ENCODE measurements at regions not wholly inside any gene's neighbourhood (a gene's known extent, or its start where the extent isn't known, plus 50 kb on each side); places are given as distances from the start of the nearest gene placed in this dataset.

GRCh38 chr2:103986001-103986400 lies 867.9 kb upstream of the POU3F3 start:
- Histone ChIP-seq H2AFZ (ENCODE audit: insufficient read depth, low read depth, low read length, poor library complexity, severe bottlenecking) (no peak overlapping the region), H4K20me1 (ENCODE audit: insufficient read depth, low read length) (no peaks in the 10 kb centered on the region), H3K36me3 (replicated peaks in 1 of 2; ENCODE audit: control insufficient read depth in 1 of 2, insufficient read depth in 2 of 2, low read length in 2 of 2) (no peaks in the 10 kb centered on the region), H3K27me3 (ENCODE audit: control insufficient read depth in 2 of 2, insufficient read depth in 2 of 2, low read length in 2 of 2) (no peaks in the 10 kb centered on the region), H3K79me2 (ENCODE audit: insufficient read depth, low read length) (no peaks in the 10 kb centered on the region), H3K4me1 (ENCODE audit: control insufficient read depth in 1 of 2, insufficient read depth in 2 of 2, low read length in 2 of 2) (no peaks in the 10 kb centered on the region), H3K4me2 (replicated peaks; ENCODE audit: extremely low read depth, low read length, poor library complexity, severe bottlenecking) (no peak overlapping the region), H3K27ac (ENCODE audit: low read depth in 1 of 2, low read length in 2 of 2) (no peak overlapping the region), H3K9ac (ENCODE audit: insufficient read depth, low read length, poor library complexity, severe bottlenecking) (no peak overlapping the region), H3K4me3 (replicated peaks in 1 of 3; ENCODE audit: low read depth in 2 of 3, low read length in 3 of 3) (no peak overlapping the region), H3K9me3 (replicated peaks in 1 of 2; ENCODE audit: control insufficient read depth in 1 of 2, insufficient read depth in 1 of 2, low read length in 2 of 2) (no peaks in the 10 kb centered on the region)
- Mint-ChIP-seq H3K27me3 (ENCODE audit: low read depth in 3 of 3) (peaks cover 0 to 2% (median 0%) of the 10 kb centered on the region in 3 donors), H3K4me1 (no peaks in the 10 kb centered on the region), H3K36me3 (no peaks in the 10 kb centered on the region), H3K4me3 (no peak overlapping the region), H3K27ac (no peak overlapping the region), H3K9me3 (peaks cover 0 to 2% (median 0%) of the 10 kb centered on the region in 7 donors)
- intact Hi-C loops (cut with micrococcal nuclease) = no loop called here
- no peak for DNase-seq
- WGBS (ENCODE audit: insufficient coverage) = 71% methylated on average over 1 of the region's 4 CpGs
- TF ChIP-seq CTCF (IDR thresholded peaks at IDR 0.05) = no peak

GRCh38 chr2:103991591-103991990 lies 862.3 kb upstream of the POU3F3 start:
- H2AFZ ChIP-seq (ENCODE audit: insufficient read depth, low read depth, low read length, poor library complexity, severe bottlenecking) = no peak overlapping the region
- no peak for TF ChIP-seq CTCF (IDR thresholded peaks at IDR 0.05)
- H3K9me3 Mint-ChIP-seq = peaks cover 0 to 8% (median 2%) of the 10 kb centered on the region in 7 donors

More at GRCh38 chr2:103991591-103991990, 862.3 kb upstream of the POU3F3 start:
- Histone ChIP-seq H3K9ac (ENCODE audit: insufficient read depth, low read length, poor library complexity, severe bottlenecking) (no peak overlapping the region), H3K27me3 (ENCODE audit: control insufficient read depth in 2 of 2, insufficient read depth in 2 of 2, low read length in 2 of 2) (no peaks in the 10 kb centered on the region), H4K20me1 (ENCODE audit: insufficient read depth, low read length) (no peaks in the 10 kb centered on the region), H3K27ac (ENCODE audit: low read depth in 1 of 2, low read length in 2 of 2) (no peak overlapping the region), H3K4me1 (ENCODE audit: control insufficient read depth in 1 of 2, insufficient read depth in 2 of 2, low read length in 2 of 2) (no peaks in the 10 kb centered on the region), H3K4me3 (replicated peaks in 1 of 3; ENCODE audit: low read depth in 2 of 3, low read length in 3 of 3) (no peak overlapping the region), H3K9me3 (replicated peaks in 1 of 2; ENCODE audit: control insufficient read depth in 1 of 2, insufficient read depth in 1 of 2, low read length in 2 of 2) (peaks cover 0 to 5% of the 10 kb centered on the region in 2 donors), H3K36me3 (replicated peaks in 1 of 2; ENCODE audit: control insufficient read depth in 1 of 2, insufficient read depth in 2 of 2, low read length in 2 of 2) (no peaks in the 10 kb centered on the region), H3K4me2 (replicated peaks; ENCODE audit: extremely low read depth, low read length, poor library complexity, severe bottlenecking) (no peak overlapping the region), H3K79me2 (ENCODE audit: insufficient read depth, low read length) (no peaks in the 10 kb centered on the region)
- Mint-ChIP-seq H3K27me3 (ENCODE audit: low read depth in 3 of 3) (peaks cover 0 to 5% (median 2%) of the 10 kb centered on the region in 3 donors), H3K27ac (no peak overlapping the region), H3K4me1 (no peaks in the 10 kb centered on the region), H3K4me3 (no peak overlapping the region), H3K36me3 (no peaks in the 10 kb centered on the region)
- DNase-seq = no peak
- WGBS (ENCODE audit: insufficient coverage) = no CpG with 5 or more reads among the region's 2 CpGs
- intact Hi-C loops (cut with micrococcal nuclease) = no loop called here
